GM06990 (cell line): ENCODE measurements at regions not wholly inside any gene's neighbourhood (a gene's known extent, or its start where the extent isn't known, plus 50 kb on each side); places are given as distances from the start of the nearest gene placed in this dataset.

ENCODE experiments used
- DNase-seq: peaks from one replicate; pipeline ENCODE4 v3.0.0-alpha.2; 2011; ENCODE audit not compliant: insufficient read length; ENCODE audit errors: extremely low read depth
- H3K27me3 ChIP-seq: replicated peaks from 2 replicates; pipeline ENCODE4 v1.6.0; 2011; ENCODE audit warnings: low read length; ENCODE audit not compliant: control insufficient read depth, insufficient read depth
- H3K36me3 ChIP-seq: 2 replicates; pipeline ENCODE4 v1.5.1; 2011; ENCODE audit warnings: low read length; ENCODE audit not compliant: control insufficient read depth, insufficient read depth
- H3K4me3 ChIP-seq: replicated peaks from 2 replicates; pipeline ENCODE4 v1.5.1; 2011; ENCODE audit warnings: low read depth, mild to moderate bottlenecking, control low read depth, low read length
- CTCF ChIP-seq: IDR thresholded peaks from 2 replicates; pipeline ENCODE4 v1.5.1; 2011; ENCODE audit warnings: low read length, control low read depth, mild to moderate bottlenecking, inconsistent platforms; ENCODE audit not compliant: insufficient read depth, poor library complexity, severe bottlenecking

- no peak for DNase-seq
- no peaks in the 10 kb centered on the region for H3K27me3 ChIP-seq
- no peak overlapping the region for H3K4me3 ChIP-seq
- no peaks in the 10 kb centered on the region for H3K36me3 ChIP-seq
- TF ChIP-seq CTCF, result no peak
Measured at GRCh38 chrX:9267415-9267814, 197.4 kb upstream of the TBL1X start.

GRCh38 chrX:9269134-9269533 lies 195.7 kb upstream of the TBL1X start:
- Histone ChIP-seq H3K36me3 (no peaks in the 10 kb centered on the region), H3K4me3 (no peak overlapping the region), H3K27me3 (no peaks in the 10 kb centered on the region)
- no peak for DNase-seq
- TF ChIP-seq CTCF, result no peak

- Histone ChIP-seq H3K4me3 (no peak overlapping the region), H3K27me3 (no peaks in the 10 kb centered on the region), H3K36me3 (no peaks in the 10 kb centered on the region)
- TF ChIP-seq CTCF, result no peak
- DNase-seq, result no peak
Measured at GRCh38 chrX:9271789-9272525, 192.9 kb upstream of the TBL1X start.

- DNase-seq, result no peak
- Histone ChIP-seq H3K27me3 (no peaks in the 10 kb centered on the region), H3K36me3 (no peaks in the 10 kb centered on the region), H3K4me3 (no peak overlapping the region)
- no peak for TF ChIP-seq CTCF
Measured at GRCh38 chrX:9273744-9274143, 191.1 kb upstream of the TBL1X start.

GRCh38 chrX:9278475-9279233 lies 186.2 kb upstream of the TBL1X start:
- no peak overlapping the region for H3K4me3 ChIP-seq
- no peak for TF ChIP-seq CTCF
- no peaks in the 10 kb centered on the region for H3K27me3 ChIP-seq
- H3K36me3 ChIP-seq, result no peaks in the 10 kb centered on the region
- DNase-seq, result no peak
